Loucy (cell line): ENCODE measurements at regions not wholly inside any gene's neighbourhood (a gene's known extent, or its start where the extent isn't known, plus 50 kb on each side); places are given as distances from the start of the nearest gene placed in this dataset.

ENCODE experiments used
- EZH2phosphoT487 ChIP-seq: fragments of 200-600 bp; IDR thresholded peaks from 2 replicates; pipeline ENCODE4 v1.6.1; 2018; ENCODE audit warnings: antibody characterized with exemption, mild to moderate bottlenecking, moderate library complexity, borderline replicate concordance
- TF ChIP-seq, protein P1 (sequence below): fragments of 200-600 bp; sonication (generic); conservative IDR thresholded peaks from 2 replicates; pipeline ENCODE4 v1.5.1; 2014; ENCODE audit warnings: mild to moderate bottlenecking, antibody characterized with exemption, low read length

GRCh38 chr2:196444442-196444841 lies 195.1 kb upstream of the CCDC150 start:
- TF ChIP-seq, protein P1, sequence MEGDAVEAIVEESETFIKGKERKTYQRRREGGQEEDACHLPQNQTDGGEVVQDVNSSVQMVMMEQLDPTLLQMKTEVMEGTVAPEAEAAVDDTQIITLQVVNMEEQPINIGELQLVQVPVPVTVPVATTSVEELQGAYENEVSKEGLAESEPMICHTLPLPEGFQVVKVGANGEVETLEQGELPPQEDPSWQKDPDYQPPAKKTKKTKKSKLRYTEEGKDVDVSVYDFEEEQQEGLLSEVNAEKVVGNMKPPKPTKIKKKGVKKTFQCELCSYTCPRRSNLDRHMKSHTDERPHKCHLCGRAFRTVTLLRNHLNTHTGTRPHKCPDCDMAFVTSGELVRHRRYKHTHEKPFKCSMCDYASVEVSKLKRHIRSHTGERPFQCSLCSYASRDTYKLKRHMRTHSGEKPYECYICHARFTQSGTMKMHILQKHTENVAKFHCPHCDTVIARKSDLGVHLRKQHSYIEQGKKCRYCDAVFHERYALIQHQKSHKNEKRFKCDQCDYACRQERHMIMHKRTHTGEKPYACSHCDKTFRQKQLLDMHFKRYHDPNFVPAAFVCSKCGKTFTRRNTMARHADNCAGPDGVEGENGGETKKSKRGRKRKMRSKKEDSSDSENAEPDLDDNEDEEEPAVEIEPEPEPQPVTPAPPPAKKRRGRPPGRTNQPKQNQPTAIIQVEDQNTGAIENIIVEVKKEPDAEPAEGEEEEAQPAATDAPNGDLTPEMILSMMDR: no peak
- no peak for TF ChIP-seq EZH2phosphoT487
